NCI-H526 (cell line): ENCODE measurements at regions not wholly inside any gene's neighbourhood (a gene's known extent, or its start where the extent isn't known, plus 50 kb on each side); places are given as distances from the start of the nearest gene placed in this dataset.
A peak's percentile ranks its signal among the peaks of the same experiment; 100 is the strongest.
"Not testable (repeated sequence)": the region's sequence is repeated elsewhere in the genome, so short reads cannot be mapped to it uniquely, and the experiment has no call there.

Experiments
- DNase-seq, 2 experiments: peaks; one replicate each; lab custom pipeline; 2025; lab: John Stamatoyannopoulos, UW

DNA sequence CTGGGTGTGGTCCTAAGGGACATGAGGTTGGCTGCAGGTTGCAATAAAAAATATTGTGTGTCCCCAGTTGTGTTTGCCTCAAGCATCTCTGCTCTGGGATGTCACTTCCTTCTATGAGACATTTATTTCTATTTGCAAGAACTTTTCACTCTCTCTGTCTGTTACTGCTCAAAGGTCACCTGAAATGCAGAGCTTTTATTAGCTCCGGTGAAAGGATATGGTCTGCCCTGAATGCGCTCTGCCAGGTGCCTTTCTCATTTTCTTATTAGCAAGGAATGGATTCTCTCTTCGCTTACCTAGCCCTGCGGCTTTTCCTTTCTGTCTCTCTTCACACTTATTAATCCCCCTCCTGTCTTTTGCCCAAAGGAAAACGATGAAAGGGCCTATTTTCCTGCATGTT, 526.1 kb downstream of the TMEM38B start:
- DNase-seq, result no peak

DNA sequence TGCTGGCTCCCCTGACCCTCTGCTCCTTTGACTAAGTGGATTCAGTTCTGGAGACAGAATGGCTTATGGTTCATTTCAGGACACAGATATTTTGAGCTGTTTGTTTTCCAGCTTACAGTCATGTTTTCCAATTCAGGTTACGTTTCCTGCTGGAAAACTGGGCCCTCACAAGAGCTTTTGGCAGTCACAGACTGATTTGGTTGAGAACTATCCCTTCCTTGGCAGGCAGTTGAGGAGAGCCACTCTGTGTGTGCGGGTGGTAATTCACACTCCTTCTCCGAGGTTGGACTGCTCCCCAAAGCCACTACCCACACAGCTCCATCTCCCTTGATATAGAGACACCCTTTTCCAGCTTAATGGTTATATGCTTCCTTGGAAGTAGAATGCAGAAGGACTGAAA, 534.5 kb downstream of the TMEM38B start:
- no peak for DNase-seq

DNA sequence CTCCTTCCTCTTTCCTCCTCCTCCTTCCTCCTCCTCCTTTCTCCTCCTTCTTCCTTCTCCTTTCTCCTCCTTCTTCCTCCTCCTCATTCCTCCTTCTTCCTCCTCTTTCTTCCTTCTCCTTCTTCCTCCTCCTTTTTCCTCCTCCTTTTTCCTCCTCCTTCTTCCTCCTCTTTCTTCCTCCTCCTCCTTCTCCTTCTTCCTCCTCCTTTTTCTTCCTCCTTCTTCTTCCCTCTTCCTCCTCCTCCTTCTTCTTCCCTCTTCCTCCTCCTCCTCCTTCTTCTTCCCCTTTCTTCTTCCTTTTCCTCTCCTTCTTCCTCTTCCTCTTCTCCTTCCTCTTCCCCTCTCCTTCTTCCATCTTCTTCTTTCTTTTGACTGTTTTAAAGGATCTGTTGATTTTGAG, 538.8 kb downstream of the TMEM38B start:
- DNase-seq, result no peak

DNA sequence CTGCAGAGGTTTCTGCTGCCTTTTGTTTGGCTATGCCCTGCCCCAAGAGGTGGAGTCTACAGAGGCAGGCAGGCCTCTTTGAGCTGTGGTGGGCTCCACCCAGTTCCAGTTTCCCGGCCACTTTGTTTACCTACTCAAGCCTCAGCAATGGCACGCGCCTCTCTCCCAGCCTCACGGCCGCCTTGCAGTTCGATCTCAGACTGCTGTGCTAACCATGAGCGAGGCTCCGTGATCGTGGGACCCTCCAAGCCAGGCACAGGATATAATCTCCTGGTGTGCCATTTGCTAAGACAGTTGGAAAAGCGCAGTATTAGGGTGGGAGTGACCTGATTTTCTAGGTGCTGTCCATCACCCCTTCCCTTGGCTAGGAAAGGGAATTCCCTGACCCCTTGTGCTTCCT, 566.6 kb downstream of the TMEM38B start:
- not testable (repeated sequence) for DNase-seq

DNA sequence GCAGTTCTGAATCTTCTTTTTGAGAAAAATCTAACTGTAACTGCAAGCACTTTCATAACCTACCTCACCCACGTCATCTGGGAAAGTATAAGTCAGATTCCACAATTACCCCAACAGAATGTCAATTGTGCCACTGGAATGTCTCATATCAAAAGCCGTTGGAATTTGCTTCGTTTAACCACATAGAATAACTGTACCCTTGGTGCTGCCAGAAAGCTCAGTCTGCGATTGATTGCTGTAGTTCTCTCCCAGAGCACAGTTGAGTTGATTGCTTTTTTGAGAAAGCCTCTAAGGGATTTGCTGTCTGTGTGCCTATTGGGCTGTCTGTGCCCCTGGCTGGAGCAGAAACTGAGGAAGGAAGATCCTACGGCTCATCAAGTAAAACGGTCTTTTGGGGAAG, 583.6 kb downstream of the TMEM38B start:
- DNase-seq, result no peak

DNA sequence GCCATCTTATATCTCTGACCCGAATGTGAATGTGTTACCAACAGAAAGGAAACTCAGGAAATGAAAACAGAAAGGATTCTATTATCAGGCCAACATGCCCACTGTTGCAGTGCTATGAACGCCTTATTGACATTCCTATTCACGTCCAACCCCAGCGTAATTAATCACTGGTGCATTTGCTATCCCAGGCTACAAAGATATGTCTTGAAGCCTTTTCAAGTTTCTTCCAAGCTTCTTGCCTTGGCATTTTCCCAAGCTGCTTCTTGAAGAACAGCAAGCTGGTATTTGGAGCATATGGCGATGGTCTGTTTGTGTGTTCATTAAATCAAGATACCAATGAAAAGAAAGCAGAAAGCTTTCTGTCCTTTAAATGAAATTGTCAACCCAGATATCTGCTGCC, 579.2 kb upstream of the ZNF462 start:
- DNase-seq, result no peak

DNA sequence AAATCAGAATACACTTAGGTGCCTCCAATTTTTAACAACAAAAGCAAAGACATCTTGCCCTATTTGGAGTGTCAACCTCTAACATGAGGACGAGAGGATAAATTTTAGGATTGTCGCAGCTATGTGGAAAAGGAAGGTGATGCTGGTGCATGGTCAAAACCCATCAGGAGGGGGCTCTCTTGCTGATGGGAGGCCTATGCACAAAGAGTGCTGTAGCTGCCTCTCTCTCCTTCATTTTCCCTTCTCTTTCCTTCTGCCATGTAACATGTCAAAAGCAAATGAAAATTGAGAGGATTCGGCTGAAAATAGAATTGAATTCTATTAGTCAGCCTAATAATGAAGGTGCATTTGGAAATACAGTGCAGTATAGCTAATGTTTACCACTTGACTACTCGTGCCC, 578.7 kb upstream of the ZNF462 start:
- peak in 1 of 2 experiments; percentile 37 for DNase-seq

DNA sequence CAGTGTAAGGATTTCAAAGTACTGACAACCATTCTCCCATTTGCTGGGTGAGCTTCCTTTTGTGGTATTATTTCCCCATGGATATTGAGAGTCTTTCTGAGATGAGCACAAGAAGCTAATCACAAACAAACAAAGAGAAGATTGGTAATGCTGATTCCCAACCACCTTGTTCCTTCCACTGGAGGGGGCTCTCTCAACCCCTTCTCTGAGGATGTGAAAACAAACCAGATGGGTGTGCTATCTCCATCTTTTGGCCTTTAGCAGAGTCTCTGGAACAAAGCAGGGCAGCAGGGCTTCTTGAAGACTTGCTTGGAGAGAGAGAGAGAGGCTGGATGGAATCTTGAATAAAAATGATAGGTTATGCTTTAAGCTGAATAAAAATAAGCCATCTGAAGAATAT, 576.7 kb upstream of the ZNF462 start:
- DNase-seq, result peak; percentile 1 to 11

DNA sequence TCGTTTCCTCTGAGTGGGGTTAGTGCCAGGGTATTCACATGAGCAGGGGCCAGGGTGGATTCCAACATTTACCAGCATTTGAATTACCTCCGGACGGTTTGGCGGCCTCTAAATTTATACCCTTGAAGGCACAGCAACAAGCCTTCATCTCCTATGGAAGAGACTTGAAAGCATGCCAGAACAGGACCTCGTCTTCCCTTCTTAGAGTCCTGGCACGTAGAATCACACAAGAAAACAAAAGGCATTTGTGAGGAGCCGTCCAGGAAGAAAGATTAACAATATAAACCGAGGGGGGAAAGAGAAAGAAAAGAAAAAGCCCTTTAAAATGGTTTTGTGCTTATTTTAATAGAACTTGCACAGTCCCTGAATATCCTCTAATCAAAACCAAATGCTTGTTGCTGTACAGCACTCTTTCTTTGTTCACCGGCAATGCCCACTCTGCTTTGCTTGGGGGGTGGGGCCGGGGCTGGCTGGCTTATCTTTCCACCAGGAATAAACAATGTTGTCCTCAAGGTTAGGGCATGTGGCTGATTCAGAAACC, 575.8 kb upstream of the ZNF462 start:
- DNase-seq, result no peak

DNA sequence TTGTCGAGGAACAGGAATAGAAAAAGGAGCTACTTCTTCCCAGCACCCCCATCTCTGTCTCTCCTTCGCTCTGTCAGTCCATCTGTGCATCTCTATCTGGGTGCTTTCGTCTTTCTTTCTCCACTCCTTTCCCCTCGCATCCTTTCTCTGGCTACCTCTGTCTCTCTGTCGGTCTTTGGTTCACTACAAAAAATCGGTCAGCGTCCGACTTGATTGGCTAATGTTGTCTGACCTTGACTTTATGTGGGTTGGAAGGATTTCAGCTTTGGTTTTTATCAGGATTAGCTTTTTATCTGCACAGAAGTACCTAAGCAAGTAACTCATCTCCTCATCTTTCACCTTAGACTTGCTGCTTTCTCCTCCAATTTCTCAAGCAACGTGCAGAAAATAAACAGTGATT, 575.2 kb upstream of the ZNF462 start:
- no peak for DNase-seq

DNA sequence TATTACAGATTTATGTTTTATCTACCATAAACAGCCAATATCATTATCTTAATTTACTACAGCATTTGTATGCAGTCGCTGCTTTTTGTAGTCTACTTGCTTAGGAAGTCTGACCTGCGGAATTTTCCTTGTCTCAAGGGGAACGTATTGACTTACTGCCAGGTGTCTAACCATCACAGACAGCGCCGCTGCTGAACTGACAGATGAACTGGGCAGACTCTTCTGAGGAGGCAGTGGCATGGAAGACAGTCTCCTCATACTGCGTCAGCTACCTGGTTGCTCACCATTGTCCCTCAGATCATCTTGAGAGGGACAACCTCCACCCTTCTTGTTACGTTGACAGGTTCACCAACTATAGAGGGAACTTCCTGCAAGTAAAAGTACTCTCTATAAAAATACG, 574.3 kb upstream of the ZNF462 start:
- DNase-seq, result no peak

DNA sequence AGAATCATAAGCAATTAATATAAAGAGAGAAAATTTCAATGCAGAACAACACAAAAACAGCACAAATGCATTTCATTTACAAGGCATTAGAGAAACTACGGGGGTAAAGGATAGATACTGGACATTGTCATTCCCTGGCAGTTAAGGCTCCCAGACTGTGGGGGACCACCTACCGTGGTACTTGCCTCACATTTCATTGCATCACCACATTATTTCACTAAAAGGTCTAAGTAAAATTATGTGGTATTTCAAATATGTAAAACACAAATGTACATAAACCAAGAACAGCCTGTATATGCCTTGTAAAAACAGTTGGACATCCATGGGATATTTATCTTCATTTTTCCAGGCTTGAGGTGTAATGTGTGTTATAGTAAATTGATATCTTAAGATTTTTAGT, 571.2 kb upstream of the ZNF462 start:
- DNase-seq, result peak; percentile 26 to 27

DNA sequence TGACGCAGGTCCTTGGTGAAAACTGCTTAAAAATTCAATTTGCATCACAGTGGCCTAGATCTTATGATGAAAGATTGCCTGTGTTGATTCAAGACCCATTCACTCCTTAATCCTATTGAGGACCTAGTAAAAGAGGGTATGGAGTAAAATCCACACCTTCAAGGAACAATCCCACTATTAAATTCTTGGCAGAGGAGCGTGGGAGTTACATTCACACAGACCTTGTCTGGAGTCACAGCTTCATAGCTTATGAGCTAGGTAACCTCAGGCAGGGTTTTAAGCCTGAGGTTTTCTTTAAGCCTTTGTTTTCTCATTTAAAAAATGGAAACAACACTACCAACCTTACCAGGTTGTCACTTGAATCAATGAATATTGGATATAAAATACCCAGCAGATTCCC, 566.5 kb upstream of the ZNF462 start:
- no peak for DNase-seq

DNA sequence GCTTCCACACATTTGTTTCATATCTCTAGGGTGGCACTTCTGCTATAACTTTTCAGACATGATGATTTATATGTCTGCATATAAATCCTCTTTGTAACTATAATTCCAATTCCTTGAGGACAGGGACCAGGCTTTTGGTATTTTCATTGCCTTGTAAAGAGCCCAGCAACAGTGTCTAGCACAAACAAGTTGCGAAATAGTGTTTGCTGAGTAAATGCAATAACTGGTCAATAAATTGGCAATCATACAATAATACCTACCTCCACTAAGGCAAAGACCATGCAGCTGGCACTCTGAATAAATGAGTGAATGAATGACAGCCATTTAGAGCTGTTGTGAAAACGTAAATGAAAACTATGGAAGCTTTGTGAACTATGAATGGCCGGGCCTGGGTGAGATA, 564.0 kb upstream of the ZNF462 start:
- no peak for DNase-seq

DNA sequence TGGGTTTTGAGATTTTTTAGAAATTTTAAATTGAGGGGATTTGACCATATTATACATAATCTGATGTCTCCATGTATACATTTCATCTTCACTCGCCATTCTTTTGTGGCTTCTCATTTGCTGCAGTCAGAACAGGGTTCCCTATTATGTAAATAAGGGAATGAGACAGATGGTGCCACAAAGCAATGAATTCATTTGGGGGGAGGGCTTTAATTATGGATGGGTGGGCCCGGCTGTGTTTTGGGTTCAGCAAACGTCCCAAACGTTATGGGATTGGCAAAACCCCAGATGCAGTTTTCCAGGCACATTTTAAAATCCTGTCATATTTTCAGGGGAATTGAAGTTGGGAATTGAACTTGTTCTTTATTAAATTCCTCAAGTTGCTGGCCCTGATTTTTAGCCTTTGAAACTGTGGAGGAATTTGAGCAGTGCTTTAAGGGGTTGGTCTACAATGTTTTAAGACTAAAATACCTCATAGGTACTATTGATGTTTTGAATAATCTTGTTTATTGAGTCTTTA, 558.5 kb upstream of the ZNF462 start:
- DNase-seq, result no peak

DNA sequence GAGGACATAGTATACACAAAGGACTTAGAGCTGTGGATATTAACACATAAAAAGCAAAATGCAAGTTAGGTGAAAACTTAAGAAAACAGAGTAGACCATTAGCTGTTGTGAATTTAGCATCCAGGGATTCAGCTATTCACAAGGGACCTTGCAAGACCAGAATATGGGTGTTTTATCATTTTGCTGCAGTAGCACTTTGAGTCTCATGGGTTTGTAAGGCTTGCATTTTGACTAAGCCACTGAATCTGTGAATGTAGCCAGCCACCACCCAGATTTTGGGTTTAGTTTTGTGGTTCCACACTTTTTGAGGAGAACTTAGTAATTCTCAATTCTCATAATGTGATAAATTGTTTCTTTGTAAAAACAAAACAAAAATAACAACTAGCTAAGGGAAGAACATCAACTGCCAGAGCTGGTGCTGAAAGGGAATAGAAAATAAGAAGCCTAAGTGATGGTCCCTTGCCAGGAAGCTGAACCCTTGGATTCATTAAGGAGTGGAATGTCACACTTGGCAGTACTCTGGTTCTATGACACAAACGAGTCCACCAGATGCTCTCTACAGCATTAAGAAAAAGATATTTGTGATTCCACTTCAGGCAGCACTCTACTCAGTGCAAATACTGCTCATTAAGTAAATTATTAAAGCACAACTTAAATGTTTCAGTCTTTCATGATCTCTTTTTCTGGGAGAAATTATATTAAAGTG, 557.4 kb upstream of the ZNF462 start:
- DNase-seq, result no peak

DNA sequence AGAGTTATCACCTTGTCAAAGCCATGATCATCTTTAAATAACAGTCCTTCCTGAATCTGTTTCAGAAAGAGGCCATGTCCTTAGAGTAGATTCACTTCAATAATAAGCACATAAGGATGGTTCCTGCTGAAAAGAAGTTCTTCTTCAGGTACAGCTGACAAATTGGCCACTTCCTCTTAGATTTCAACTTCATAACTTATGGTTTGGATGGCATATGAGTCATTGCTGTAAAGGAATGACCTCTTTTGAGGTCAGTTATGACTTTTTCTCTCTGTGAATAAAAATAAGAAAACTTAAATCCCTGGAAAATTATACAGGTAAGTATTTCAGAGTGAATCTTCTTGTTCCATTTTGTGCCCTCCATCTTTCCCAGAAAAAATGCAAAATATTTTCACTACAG, 555.3 kb upstream of the ZNF462 start:
- no peak for DNase-seq

DNA sequence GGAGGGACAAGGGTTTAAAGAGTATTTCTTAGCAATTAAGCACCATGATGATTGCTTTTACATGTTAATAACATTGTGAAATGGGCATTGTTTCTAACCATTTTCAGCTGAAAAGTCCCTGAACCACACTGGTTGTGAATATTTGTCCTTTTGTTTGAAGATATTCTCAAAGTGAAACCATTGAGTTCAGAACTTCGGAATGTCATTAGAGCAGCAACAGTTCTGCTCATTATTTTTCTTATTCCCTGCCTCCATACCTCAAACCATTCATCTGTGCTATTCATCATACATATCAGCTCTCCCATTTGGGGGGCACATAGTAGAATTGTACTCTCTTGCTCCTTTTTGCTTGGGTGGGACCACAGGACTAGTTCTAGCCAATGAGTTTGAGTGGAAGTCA, 553.0 kb upstream of the ZNF462 start:
- no peak for DNase-seq

DNA sequence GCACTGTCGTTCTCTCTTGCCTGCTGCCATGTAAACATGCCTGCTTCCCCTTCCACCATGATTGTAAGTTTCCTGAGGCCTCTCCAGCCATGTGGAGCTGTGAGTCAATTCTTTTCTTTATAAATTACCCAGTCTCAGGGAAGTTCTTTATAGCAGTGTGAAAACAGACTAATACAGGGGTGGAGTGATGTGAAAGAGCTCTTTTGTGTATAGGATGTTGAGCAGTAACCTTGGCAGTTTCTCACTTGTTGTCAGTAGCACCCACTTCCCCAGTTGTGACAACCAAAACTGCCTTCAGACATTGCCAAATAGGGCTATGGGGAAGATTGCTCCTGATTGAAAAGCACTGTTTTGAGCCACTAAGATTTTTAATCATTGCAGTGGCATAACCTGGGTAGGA, 552.2 kb upstream of the ZNF462 start:
- no peak for DNase-seq

DNA sequence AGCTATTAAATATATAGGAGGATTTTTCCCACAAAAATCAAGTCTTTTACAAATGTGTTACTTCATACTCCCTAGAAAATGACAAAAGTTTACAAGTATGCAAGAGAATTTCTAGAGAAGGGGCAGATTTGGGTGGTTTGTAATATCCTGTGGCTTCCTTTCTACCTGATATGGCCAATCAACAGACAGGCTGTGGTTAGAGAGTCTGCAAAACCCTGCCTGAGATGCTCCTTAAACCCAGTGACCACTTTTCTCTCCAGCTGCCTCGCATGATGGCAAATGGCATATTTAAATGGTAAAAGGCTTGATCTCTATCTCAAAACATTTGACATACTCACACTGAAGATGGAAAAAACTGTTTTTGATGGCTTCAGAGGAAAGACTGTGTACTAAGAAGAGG, 550.1 kb upstream of the ZNF462 start:
- DNase-seq, result no peak

DNA sequence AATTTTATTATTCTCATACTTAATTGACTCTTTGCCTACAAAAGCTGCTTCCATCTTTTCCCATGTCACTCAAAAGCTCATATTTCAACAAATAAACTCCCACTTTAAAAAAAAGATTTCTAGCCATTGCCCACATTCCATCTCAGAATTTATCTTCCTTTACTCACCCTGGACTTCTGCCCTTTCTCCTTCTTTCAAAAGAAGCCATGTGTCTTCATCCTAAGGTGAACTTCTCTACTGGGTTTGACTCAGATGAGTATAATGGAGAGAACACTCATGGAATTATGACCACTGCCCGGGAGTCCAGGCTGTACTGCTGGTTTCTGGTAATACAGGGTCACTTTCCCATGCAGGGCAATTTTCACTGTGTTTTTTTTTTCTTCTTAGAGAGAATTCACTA, 548.5 kb upstream of the ZNF462 start:
- DNase-seq, result no peak

DNA sequence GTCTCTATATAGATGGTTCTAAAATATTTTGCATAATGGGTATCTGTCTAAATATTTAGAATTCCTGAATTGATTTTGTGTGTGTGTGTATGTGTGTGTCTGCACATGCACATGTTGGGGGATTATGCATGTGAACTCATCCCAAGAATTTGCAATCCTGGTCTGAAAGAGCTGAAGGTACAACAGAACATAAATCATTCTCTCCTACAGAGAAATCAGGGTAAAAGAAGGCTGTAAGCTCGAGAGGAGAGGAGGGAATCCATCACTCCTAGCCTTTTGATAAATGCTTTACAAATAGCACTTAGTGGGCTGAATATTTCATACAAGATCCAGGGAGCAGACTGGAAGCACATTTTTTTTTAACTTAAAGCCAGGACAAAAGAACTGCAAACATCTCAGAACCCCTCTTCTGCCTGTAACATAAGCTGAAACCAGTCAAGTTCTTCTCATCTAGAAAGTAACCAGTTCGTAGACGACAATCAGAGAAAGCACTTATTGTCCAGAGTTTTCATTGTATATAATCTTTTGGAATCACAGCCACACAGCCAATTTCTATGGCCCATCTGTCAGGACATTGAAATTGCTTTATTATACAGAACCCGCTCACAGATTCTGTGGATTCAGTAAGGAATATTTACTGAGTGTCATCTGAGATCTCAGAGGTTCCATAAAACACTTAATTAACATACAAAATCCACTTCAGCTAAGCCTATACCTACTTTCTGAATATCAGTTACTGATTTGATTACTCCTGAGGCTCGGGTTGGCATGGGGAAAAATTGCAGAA, 541.4 kb upstream of the ZNF462 start:
- DNase-seq, result peak; percentile 55 to 61

DNA sequence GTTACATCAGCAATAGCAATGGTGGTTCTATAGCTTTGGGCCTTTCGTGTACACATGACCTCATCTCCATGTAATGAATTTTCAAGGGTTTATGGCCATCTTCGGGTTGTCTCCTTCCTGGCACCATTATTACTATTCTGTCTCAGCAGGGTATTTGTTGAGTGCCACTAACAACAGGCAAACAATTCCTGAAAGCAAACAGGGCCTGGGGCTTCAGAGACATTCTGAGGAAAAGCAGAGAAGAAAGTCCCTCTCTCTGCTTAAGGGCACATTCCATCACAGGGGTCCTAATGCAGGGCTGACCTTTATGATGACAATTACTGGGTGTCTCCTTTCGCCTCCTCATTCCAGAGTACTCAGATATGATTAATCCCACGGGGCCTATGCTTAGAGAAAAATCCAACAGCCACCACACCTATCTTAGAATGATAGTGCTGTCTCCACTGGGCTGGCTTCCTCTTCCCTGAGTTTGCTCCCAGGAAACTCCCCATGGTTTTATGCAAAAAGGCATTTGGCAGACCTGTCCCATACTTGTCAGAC, 540.2 kb upstream of the ZNF462 start:
- peak in 1 of 2 experiments; percentile 9 for DNase-seq
